Islet precursor cell (in vitro differentiated cells): ENCODE measurements at regions not wholly inside any gene's neighbourhood (a gene's known extent, or its start where the extent isn't known, plus 50 kb on each side); places are given as distances from the start of the nearest gene placed in this dataset.
A peak's percentile ranks its signal among the peaks of the same experiment; 100 is the strongest.

Experiments used
- DNase-seq: peaks from one replicate; pipeline ENCODE4 v3.0.0-alpha.2; 2018

DNA sequence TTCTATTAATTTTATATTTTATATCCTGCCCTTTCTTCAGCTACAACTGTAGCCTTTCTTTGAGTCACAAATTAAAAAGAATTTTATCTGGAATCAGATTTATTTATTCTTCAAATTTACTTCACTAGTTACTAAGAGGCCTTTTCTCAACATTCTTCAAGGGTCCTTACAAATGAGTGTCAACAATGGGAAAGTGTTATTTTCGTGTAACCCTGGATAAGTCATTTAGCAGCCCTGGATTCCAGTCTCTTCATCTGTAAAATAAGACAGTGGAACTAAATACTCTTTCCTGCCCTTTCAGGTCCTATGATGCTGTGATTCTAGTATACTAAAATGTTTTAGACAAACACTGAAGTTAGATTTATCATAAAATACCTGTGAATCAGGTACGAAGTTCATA lies 397.0 kb downstream of the KLF12 start:
- DNase-seq = no peak

DNA sequence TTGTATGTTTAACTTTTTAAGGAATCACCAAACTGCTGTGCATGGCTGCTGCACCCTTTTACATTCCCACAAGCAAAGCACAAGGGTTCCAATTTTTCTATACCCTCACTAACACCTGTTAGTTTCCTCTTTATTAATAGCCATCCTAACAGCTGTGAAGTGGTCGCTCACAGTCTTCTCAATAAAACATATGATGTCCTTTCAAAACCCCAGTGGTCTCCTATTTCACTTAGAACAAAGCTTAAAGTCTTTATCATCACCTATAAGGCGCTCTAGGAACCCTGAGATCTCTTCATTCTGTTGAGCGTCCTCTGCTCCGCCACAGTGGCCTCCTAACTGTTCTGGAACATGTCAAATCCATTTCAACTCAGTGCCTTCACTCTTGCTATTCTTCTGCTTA lies 400.5 kb downstream of the KLF12 start:
- no peak for DNase-seq

DNA sequence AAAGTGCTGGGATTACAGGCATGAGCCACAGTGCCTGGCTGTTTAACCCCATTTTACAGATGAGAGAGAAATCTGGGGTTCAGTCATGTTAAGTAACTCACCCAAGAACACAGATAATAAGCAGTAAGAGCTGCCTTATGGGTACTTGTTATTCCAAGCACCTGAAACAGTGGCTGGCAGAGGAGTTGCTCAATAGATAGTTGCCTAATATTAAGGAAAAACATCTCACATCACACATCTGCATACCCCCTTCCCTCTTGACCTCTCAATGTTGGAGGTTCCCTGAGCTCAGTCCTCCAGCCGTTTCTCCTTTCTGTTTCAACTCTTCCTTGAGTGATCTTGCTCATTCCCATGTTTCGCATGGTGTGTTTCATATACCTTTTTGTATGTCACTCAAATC lies 401.9 kb downstream of the KLF12 start:
- no peak for DNase-seq

- no peak for DNase-seq
Observed at GRCh38 chr13:73731564-73731963, 402.6 kb downstream of the KLF12 start.

- peak; percentile 61 for DNase-seq
Observed at GRCh38 chr13:73730014-73730413, 404.2 kb downstream of the KLF12 start.

DNA sequence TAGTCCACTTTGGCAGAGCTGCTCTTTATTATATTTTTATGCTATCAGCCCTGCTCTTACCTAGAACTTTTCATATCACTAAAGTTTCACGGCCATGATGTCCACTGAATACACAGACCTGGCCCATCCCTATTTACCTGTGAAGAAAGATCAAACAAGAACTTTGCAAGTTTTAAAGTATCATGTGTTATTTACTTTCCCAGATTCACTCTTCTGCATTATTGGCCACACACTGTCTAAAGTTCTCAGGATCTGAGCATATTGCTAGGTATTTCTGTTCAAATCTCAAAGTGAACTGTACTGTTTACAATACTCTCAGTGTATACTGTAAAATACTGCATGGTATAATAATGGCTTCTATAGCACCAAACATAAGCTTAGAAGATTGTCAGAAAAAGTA lies 405.2 kb downstream of the KLF12 start:
- DNase-seq = no peak

DNA sequence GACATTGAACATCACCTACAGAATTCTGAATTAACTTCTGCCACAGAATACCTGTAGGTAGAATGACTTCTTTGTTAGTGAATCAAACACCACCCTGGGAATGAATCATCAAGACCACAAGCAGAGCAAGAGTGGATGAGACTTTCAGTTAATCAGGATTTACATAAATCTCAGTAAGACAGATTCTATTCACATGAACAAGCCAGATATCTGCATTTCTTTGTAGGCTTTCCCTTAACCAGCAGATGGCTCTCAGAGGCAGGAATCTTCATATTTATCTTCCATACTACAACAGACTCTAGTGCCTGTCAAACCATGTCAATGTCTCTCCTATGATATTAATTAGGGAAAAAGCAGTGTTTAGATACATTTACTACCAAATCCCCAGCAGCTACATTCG lies 412.1 kb downstream of the KLF12 start:
- no peak for DNase-seq

DNA sequence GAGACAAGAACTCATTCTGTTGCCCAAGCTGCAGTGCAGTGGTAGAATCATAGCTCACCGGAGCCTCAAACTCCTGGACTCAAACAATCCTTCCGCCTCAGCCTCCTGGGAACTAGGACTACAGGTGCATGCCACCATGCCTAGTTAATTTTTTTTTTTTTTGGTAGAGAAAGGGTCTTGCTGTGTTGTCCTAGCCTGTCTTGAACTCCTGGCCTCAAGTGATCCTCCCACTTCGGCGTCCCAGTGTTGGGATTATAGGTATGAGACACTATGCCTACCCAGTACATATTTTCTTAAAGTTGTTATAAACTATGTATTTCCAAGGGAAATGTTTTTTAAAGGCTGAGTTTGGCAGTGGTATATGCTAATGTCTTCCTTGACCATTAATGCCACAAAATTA lies 412.6 kb downstream of the KLF12 start:
- DNase-seq = no peak

DNA sequence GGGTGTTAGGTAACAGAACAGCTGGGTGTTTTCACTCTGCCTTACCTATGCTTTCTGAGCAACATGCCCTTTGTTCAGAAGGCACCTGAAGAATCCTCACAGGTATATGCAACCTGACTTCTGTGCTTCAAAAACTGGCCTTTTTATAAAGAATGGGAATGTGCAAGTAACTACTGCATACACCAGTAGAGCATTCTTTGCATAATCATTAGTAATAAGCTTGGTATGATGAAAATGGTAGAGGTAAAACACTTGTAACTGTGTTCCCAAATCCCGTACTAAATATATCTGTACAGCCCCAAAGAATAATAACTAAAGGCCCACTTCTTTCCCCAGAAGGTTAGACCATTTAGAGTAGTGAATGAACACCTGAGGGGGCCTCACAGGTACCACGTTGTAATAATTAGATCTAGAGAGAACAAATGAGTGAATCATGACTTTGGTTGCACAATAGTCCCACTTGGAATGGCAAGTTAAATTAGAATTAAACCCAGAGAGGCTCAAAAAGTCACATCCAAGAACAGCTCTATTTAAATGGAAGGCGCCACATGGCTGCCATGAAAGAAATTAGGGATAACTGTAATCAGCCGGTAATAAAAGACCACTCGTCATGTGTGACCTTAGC lies 413.9 kb downstream of the KLF12 start:
- DNase-seq = no peak

DNA sequence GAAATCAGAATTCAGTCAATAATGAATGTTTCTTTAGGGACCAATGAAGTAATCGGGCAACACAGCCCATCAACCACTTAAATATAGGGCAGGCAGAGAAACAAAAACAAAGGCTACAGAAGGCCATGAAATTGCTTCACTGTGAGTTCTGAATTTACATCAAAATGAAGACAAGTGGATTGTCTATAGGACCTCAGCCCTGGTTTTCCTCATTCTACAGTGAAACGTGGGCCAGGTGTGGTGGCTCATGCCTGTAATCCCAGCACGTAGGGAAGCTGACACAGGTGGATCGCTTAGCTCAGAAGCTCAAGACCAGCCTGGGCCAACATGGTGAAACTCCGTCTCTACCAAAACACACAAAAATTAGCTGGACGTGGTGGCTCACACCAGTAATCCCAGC lies 416.0 kb downstream of the KLF12 start:
- DNase-seq = no peak

GRCh38 chr13:73717632-73718031 lies 416.6 kb downstream of the KLF12 start:
- no peak for DNase-seq

GRCh38 chr13:73715911-73716510 lies 418.2 kb downstream of the KLF12 start:
- DNase-seq = no peak

GRCh38 chr13:73715114-73715910 lies 418.9 kb downstream of the KLF12 start:
- DNase-seq = no peak

- DNase-seq = no peak
Observed at GRCh38 chr13:73714522-73714921, 419.7 kb downstream of the KLF12 start.

DNA sequence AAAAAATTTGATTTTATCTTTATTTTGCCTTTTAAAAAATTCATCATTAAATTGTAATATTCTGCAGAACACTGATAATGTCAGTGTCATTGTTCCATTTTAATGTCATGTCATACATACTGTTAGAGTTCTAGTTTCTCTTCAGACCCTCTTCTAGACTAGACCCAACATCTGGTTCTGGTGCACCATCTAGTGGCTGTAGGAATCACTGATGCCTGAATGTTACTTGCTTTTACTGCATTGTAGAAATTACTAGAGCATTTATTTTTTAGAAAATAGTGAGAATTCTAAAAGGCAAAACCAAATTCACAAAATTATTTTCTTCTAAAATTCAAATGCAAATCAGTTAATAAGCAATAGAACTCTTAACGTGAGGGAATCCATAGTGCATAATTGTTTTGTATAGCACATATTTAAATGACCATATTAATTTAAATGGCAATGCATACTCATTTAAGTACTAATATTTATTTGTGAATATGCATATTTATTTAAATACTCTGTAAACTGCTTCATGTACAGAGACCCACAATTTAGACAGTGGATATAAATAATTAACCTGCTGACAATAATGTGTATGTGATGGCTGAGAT lies 425.7 kb downstream of the KLF12 start:
- peak; percentile 64 for DNase-seq

DNA sequence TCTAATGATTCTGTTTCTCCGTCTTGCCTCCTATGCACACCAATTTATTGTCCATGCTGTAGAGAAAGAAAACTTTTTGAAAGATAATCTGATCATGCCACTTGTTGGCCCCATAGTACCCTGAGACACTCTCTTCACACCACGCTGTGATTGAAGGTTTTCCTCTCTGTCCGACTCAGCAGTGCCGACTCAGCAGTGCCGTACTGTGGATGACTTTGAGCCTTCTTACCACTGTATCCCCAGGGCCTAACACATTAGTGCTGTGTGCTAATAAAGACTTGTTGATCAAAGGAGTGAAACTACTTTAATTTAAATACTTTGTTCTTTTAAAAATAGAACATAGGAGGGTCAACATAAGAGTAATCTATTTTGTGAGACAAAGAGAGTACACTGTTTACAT lies 429.6 kb downstream of the KLF12 start:
- DNase-seq = peak; percentile 58

GRCh38 chr13:73703606-73704005 lies 430.6 kb downstream of the KLF12 start:
- no peak for DNase-seq

DNA sequence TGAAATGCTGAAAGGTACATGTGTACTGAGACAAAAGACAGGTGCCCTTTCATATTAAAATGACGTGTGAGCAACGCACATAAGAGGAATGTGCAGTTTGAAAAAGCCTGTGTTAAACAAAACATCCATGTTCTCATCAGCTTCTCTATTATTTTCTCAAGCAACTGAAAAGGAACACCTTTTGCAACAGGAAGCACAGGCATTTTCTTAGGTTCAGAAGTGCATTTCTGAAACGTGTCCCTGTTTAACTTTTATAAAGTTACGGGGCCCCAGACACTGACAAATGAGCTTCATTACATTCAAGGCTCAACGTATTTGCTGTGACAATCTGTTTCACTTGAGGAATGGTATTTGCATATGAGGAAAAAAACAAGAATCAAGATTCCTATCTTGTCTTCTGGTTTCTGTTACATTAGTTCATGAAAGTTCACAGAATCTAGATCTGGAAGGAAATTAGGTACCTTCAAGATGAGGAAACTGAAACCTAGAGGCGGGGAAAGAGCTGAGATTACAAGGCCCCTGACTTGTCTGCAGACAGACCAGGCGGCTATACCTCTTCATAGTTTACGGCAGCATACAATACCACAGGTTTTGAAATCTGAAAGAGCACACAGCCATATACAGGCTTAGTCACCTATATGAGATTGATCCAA lies 431.7 kb downstream of the KLF12 start:
- DNase-seq = no peak

GRCh38 chr13:73701160-73701559 lies 433.0 kb downstream of the KLF12 start:
- DNase-seq = no peak

GRCh38 chr13:73698859-73699258 lies 435.3 kb downstream of the KLF12 start:
- DNase-seq = no peak

DNA sequence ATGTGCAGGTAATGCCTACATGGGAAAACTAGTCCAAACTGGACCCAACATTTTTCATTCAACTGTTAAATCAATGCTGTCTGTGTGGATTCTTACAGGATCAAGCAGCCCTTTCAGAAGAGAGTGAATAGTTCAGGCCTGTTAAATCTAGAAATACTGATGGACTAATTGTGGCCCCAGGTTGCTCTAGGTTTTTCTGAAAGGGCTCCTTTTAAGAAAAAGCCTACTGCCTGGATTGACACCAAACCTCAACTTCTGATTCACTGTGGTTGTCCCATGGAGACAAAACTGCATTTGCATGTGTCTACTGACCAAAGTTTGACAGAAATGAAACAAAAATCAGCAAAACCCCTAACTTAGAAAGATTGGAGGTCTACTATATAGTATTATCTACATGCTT lies 437.0 kb downstream of the KLF12 start:
- DNase-seq = no peak

GRCh38 chr13:73696713-73697112 lies 437.5 kb downstream of the KLF12 start:
- no peak for DNase-seq

- DNase-seq = no peak
Observed at GRCh38 chr13:73696271-73696670, 437.9 kb downstream of the KLF12 start.
